ENCODE measurements at regions not wholly inside any gene's neighbourhood (a gene's known extent, or its start where the extent isn't known, plus 50 kb on each side); places are given as distances from the start of the nearest gene placed in this dataset.

- Histone ChIP-seq H3K4me2 (ENCODE audit: low read length) (no peak overlapping the region), H3K9me3 (ENCODE audit: low read length) (no peaks in the 10 kb centered on the region), H3K4me1 (ENCODE audit: insufficient read depth, low read length, poor library complexity, severe bottlenecking) (no peaks in the 10 kb centered on the region), H3K27ac (ENCODE audit: low read depth, low read length, poor library complexity, severe bottlenecking) (no peak overlapping the region), H3K79me2 (ENCODE audit: insufficient read depth, low read depth, low read length) (no peaks in the 10 kb centered on the region), H3K4me3 (ENCODE audit: low read depth, low read length, poor library complexity, severe bottlenecking) (no peak overlapping the region), H4K20me1 (ENCODE audit: insufficient read depth, low read length) (no peaks in the 10 kb centered on the region; the same call in 1 of the 2 replicates), H2AFZ (ENCODE audit: low read length) (no peak overlapping the region), H3K9me2 (ENCODE audit: insufficient read depth, low read length) (no peaks in the 10 kb centered on the region), H3K36me3 (ENCODE audit: insufficient read depth, low read length) (no peaks in the 10 kb centered on the region)
- ChIA-PET CTCF (ENCODE audit: unreplicated experiment) (no interaction called here), POLR2A (interaction anchor here (0.8 kb wide), 1 partner anchor 13 kb away, joined by 3 read pairs; no protein-coding TSS in a partner anchor)
- no peak for DNase-seq (ENCODE audit: low spot score)
- BruUV-seq (replicated peaks) = no TSS peak
- intact Hi-C loops (cut with micrococcal nuclease; ENCODE audit: unreplicated experiment) = no loop called here
- TF ChIP-seq, protein P1, sequence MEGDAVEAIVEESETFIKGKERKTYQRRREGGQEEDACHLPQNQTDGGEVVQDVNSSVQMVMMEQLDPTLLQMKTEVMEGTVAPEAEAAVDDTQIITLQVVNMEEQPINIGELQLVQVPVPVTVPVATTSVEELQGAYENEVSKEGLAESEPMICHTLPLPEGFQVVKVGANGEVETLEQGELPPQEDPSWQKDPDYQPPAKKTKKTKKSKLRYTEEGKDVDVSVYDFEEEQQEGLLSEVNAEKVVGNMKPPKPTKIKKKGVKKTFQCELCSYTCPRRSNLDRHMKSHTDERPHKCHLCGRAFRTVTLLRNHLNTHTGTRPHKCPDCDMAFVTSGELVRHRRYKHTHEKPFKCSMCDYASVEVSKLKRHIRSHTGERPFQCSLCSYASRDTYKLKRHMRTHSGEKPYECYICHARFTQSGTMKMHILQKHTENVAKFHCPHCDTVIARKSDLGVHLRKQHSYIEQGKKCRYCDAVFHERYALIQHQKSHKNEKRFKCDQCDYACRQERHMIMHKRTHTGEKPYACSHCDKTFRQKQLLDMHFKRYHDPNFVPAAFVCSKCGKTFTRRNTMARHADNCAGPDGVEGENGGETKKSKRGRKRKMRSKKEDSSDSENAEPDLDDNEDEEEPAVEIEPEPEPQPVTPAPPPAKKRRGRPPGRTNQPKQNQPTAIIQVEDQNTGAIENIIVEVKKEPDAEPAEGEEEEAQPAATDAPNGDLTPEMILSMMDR (conservative IDR thresholded peaks at IDR 0.05; ENCODE audit: low read length) = no peak
- no peak for TF ChIP-seq EZH2phosphoT487 (IDR thresholded peaks at IDR 0.05; ENCODE audit: borderline replicate concordance, low read depth, low read length)
Measured at GRCh38 chr5:106386287-106386686, 1284.5 kb downstream of the EFNA5 start.

- Histone ChIP-seq H2AFZ (ENCODE audit: low read length) (no peak overlapping the region), H3K4me1 (ENCODE audit: insufficient read depth, low read length, poor library complexity, severe bottlenecking) (no peaks in the 10 kb centered on the region), H3K79me2 (ENCODE audit: insufficient read depth, low read depth, low read length) (no peaks in the 10 kb centered on the region), H3K27ac (ENCODE audit: low read depth, low read length, poor library complexity, severe bottlenecking) (no peak overlapping the region), H3K4me2 (ENCODE audit: low read length) (no peak overlapping the region), H3K36me3 (ENCODE audit: insufficient read depth, low read length) (no peaks in the 10 kb centered on the region), H3K4me3 (ENCODE audit: low read depth, low read length, poor library complexity, severe bottlenecking) (no peak overlapping the region), H4K20me1 (ENCODE audit: insufficient read depth, low read length) (no peaks in the 10 kb centered on the region), H3K9me2 (ENCODE audit: insufficient read depth, low read length) (no peaks in the 10 kb centered on the region), H3K9me3 (ENCODE audit: low read length) (no peaks in the 10 kb centered on the region)
- TF ChIP-seq EZH2phosphoT487 (IDR thresholded peaks at IDR 0.05; ENCODE audit: borderline replicate concordance, low read depth, low read length) = no peak
- TF ChIP-seq, protein P1 (conservative IDR thresholded peaks at IDR 0.05; ENCODE audit: low read length) = no peak
- CTCF ChIA-PET (ENCODE audit: unreplicated experiment) = no interaction called here
- POLR2A ChIA-PET = no interaction called here
- intact Hi-C loops (cut with micrococcal nuclease; ENCODE audit: unreplicated experiment) = no loop called here
- no TSS peak for BruUV-seq (replicated peaks)
- no peak for DNase-seq (ENCODE audit: low spot score)
Measured at GRCh38 chr5:106380736-106381135, 1290.0 kb downstream of the EFNA5 start.

- CTCF ChIA-PET (ENCODE audit: unreplicated experiment) = no interaction called here
- no TSS peak for BruUV-seq (replicated peaks)
Measured at GRCh38 chr5:106376522-106376921, 1294.2 kb downstream of the EFNA5 start.

More at GRCh38 chr5:106376522-106376921, 1294.2 kb downstream of the EFNA5 start:
- Histone ChIP-seq H3K9me3 (ENCODE audit: low read length) (no peaks in the 10 kb centered on the region), H3K79me2 (ENCODE audit: insufficient read depth, low read depth, low read length) (no peaks in the 10 kb centered on the region), H3K4me1 (ENCODE audit: insufficient read depth, low read length, poor library complexity, severe bottlenecking) (no peaks in the 10 kb centered on the region), H3K9me2 (ENCODE audit: insufficient read depth, low read length) (0 out of 2 replicates have a peak, but pooled peaks cover 4% of the 10 kb centered on the region), H3K4me2 (ENCODE audit: low read length) (no peak overlapping the region), H4K20me1 (ENCODE audit: insufficient read depth, low read length) (no peaks in the 10 kb centered on the region), H3K36me3 (ENCODE audit: insufficient read depth, low read length) (no peaks in the 10 kb centered on the region), H2AFZ (ENCODE audit: low read length) (no peak overlapping the region), H3K27ac (ENCODE audit: low read depth, low read length, poor library complexity, severe bottlenecking) (no peak overlapping the region), H3K4me3 (ENCODE audit: low read depth, low read length, poor library complexity, severe bottlenecking) (no peak overlapping the region)
- no peak for TF ChIP-seq EZH2phosphoT487 (IDR thresholded peaks at IDR 0.05; ENCODE audit: borderline replicate concordance, low read depth, low read length)
- TF ChIP-seq, protein P1 (conservative IDR thresholded peaks at IDR 0.05; ENCODE audit: low read length) = no peak
- POLR2A ChIA-PET = interaction anchor here (0.8 kb wide), 1 partner anchor 19 kb away, joined by 3 read pairs; no protein-coding TSS in a partner anchor
- intact Hi-C loops (cut with micrococcal nuclease; ENCODE audit: unreplicated experiment) = no loop called here
- no peak for DNase-seq (ENCODE audit: low spot score)
